Uterus (tissue), 2 donors: ENCODE measurements at regions not wholly inside any gene's neighbourhood (a gene's known extent, or its start where the extent isn't known, plus 50 kb on each side); places are given as distances from the start of the nearest gene placed in this dataset.

Experiments used
- POLR2A ChIP-seq, 2 donors: fragments of 450-650 bp; IDR thresholded peaks; one replicate each; pipeline ENCODE4 v1.6.1; 2016; ENCODE audit warnings: antibody characterized with exemption in 2 of 2, mild to moderate bottlenecking in 1 of 2, moderate library complexity in 1 of 2
- TF ChIP-seq, protein P1 (sequence below), 4 experiments: fragments of 200-600 bp in 2 of 4; fragments of 450-650 bp in 2 of 4; sonication (generic) in 2 of 4; IDR thresholded peaks; one replicate each; pipeline ENCODE4 v1.5.1; 2016 to 2019; ENCODE audit warnings: antibody characterized with exemption in 4 of 4, mild to moderate bottlenecking in 2 of 4, moderate library complexity in 1 of 4

DNA sequence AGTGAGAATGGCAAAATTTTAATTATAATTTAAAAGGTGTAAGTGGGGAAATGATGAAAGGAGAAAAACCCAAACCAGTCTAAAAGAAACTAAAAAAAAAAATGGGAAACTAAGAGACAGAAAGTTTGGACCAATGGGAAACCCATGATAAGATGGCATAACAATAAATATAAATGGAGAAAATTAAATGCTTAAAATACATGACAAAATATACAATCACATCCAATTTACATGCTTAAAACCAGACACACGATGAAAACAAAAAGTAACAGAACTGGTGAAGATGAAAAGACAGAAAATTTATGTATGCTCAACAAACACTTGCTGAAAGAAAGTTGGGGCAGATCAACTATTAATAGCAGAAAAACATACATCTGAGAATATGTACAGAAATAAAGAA, 1471.1 kb downstream of the TBC1D22A start:
- TF ChIP-seq, protein P1, sequence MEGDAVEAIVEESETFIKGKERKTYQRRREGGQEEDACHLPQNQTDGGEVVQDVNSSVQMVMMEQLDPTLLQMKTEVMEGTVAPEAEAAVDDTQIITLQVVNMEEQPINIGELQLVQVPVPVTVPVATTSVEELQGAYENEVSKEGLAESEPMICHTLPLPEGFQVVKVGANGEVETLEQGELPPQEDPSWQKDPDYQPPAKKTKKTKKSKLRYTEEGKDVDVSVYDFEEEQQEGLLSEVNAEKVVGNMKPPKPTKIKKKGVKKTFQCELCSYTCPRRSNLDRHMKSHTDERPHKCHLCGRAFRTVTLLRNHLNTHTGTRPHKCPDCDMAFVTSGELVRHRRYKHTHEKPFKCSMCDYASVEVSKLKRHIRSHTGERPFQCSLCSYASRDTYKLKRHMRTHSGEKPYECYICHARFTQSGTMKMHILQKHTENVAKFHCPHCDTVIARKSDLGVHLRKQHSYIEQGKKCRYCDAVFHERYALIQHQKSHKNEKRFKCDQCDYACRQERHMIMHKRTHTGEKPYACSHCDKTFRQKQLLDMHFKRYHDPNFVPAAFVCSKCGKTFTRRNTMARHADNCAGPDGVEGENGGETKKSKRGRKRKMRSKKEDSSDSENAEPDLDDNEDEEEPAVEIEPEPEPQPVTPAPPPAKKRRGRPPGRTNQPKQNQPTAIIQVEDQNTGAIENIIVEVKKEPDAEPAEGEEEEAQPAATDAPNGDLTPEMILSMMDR (IDR thresholded peaks at IDR 0.05), result no peak
- no peak for TF ChIP-seq POLR2A (IDR thresholded peaks at IDR 0.05)
